Skeletal muscle cell (primary cell): ENCODE measurements at regions not wholly inside any gene's neighbourhood (a gene's known extent, or its start where the extent isn't known, plus 50 kb on each side); places are given as distances from the start of the nearest gene placed in this dataset.

Experiments used
- DNase-seq: peaks from one replicate; pipeline ENCODE4 v3.0.0-alpha.2; 2010; ENCODE audit warnings: low read depth
- H3K4me3 ChIP-seq: 2 replicates; pipeline ENCODE4 v1.5.1; 2011; ENCODE audit warnings: low read depth, mild to moderate bottlenecking, control low read depth, low read length, moderate library complexity

- DNase-seq: peak; percentile 45
- no peak overlapping the region for H3K4me3 ChIP-seq
Observed at GRCh38 chr5:98570661-98571191, 202.7 kb upstream of the RGMB start.

DNA sequence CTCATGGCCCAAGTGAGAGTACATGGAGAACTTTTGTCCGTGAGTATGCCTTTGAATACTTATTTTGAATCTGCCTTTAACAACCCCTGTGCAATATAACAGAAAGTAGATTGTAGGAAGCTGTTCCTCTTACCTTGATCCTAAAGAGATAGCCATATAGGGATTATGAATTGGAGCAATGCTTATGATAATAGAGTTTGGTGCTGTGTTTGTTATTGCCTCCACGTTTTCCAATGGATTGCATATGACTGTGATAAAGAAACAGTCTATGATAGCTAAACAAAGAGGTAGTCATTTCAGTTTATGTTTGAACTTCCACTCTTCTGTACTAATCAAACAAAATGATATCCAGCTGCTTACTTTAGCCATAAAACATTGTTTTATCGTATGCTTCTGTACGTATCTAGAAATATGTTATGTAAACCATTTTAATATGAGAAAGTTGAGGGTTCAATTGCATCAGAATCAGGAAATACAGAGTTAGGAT, 199.6 kb upstream of the RGMB start:
- no peak overlapping the region for H3K4me3 ChIP-seq
- no peak for DNase-seq

GRCh38 chr5:98576275-98576674, 197.2 kb upstream of the RGMB start:
- DNase-seq: no peak
- no peak overlapping the region for H3K4me3 ChIP-seq

DNA sequence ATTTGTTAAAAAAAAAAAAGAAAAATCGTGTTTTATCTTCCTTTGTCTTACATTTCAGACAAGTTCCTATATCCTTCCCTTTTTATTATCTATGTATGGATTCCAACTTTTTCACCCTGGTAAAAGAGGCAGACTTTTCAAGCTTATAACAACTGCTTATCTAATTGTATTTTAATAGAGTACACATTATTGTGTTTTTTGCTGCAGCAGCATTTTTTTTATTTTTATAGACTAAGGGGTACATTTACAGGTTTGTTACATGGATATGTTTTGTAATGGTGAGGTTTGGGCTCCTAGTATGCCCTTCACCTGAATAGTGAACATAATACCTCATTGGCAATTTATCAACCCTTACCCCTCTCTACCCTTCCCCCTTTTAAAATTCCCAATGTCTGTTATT, 195.0 kb upstream of the RGMB start:
- H3K4me3 ChIP-seq: no peak overlapping the region
- DNase-seq: no peak

GRCh38 chr5:98581112-98581997, 192.1 kb upstream of the RGMB start:
- H3K4me3 ChIP-seq: no peak overlapping the region
- no peak for DNase-seq

GRCh38 chr5:98583586-98583985, 189.9 kb upstream of the RGMB start:
- no peak overlapping the region for H3K4me3 ChIP-seq
- no peak for DNase-seq

GRCh38 chr5:98585661-98586310, 187.7 kb upstream of the RGMB start:
- DNase-seq: no peak
- no peak overlapping the region for H3K4me3 ChIP-seq

DNA sequence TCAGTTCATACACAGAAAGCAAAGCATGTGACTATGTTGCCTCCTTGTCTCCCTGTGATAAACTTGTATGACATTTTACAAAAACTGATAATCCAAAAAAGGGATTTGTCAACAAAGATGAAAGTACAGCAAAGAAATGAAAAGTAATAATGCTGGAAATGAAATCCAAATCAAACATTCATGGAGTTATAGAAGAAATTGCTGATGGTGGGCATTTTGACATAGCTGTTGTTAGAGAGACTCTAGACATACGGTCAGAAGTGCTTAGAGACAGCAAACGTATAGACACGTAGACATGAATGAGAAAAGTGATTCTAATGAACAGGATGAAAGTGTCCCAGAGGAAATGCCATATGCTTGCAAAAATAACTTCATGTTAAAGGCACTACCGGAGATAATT, 186.9 kb upstream of the RGMB start:
- no peak for DNase-seq
- H3K4me3 ChIP-seq: no peak overlapping the region

DNA sequence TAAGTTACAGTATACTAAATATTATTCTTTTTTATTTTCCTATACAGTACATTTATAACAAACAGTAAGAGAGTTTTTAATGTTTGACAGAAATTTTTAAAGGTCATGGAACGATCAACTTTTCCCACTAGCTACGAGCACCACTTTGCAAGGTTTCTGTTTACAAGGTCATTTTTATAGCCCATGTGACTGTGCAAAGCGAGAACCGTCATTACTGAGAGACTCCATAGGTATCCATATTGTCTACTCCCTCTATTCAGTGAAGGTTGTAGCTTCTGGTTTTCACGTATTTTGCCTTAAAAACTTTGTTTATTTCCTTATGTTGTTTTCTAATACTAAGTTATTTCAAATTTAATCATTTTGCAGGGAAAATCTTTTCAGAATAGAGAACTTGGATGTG, 186.3 kb upstream of the RGMB start:
- DNase-seq: no peak
- no peak overlapping the region for H3K4me3 ChIP-seq

GRCh38 chr5:98588215-98588614, 185.2 kb upstream of the RGMB start:
- no peak for DNase-seq
- H3K4me3 ChIP-seq: no peak overlapping the region

DNA sequence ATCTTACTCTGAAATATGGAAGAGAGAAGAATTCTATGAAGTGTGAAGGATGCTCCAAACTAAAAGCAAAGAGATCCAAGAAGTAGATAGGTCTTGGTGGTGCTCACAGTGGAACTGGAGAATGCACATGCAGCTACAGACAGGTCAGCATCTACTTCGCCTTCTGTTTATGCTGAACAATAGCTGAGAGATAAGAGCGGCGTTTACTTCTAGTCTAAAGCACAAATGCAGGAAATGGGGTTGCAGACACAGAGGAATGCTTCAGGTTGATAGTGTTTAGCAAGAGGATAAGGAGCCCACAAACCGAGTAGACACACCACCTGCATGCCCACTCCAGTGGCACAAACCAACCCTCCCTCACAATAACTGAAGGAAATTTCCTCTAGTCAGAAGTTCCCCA, 180.0 kb upstream of the RGMB start:
- no peak for DNase-seq
- H3K4me3 ChIP-seq: no peak overlapping the region

- H3K4me3 ChIP-seq: no peak overlapping the region
- DNase-seq: no peak
Observed at GRCh38 chr5:98594098-98594497, 179.4 kb upstream of the RGMB start.

DNA sequence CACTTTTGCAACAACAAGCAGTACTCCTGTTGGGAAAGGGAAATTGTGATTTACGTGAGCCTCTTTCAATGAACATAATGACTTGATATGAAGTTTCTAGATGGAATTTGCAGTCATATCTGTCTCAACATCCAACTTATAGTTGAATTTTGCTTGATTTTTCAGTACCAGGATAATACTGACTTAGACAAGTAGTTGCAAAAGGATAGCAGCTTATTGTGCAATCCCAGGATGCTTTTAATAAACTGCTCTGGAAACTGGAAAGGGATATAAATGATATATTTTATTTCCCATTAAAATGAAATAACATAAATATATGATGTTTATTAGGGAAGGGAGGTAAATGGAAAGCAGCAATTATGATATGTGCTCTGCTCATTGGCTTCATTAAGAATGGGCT, 174.4 kb upstream of the RGMB start:
- peak; percentile 5 for DNase-seq
- no peak overlapping the region for H3K4me3 ChIP-seq

GRCh38 chr5:98602534-98603112, 170.8 kb upstream of the RGMB start:
- H3K4me3 ChIP-seq: no peak overlapping the region
- DNase-seq: no peak

GRCh38 chr5:98603456-98603855, 170.0 kb upstream of the RGMB start:
- no peak overlapping the region for H3K4me3 ChIP-seq
- no peak for DNase-seq

GRCh38 chr5:98604301-98604700, 169.2 kb upstream of the RGMB start:
- DNase-seq: no peak
- no peak overlapping the region for H3K4me3 ChIP-seq

GRCh38 chr5:98604721-98605425, 168.6 kb upstream of the RGMB start:
- H3K4me3 ChIP-seq: no peak overlapping the region
- no peak for DNase-seq

DNA sequence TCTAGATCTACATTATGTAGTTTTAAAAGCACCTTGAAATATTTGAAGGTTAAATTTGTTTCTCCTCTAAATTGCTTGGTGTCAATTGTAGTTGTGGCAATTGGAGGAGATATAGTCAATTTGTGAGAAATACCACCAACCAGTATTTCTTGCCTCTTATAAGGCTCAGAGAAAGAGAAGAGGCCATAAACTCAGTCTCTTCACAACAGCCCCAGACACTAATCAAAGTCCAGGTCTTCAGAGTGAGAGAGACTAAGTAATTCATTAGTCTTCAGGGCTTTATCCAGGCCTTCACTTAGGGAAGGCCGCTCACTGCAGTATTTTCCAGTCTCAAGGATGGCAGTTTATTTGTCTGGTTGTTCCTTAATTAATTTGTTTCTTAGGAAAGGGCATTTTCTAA, 168.0 kb upstream of the RGMB start:
- DNase-seq: no peak
- H3K4me3 ChIP-seq: no peak overlapping the region

DNA sequence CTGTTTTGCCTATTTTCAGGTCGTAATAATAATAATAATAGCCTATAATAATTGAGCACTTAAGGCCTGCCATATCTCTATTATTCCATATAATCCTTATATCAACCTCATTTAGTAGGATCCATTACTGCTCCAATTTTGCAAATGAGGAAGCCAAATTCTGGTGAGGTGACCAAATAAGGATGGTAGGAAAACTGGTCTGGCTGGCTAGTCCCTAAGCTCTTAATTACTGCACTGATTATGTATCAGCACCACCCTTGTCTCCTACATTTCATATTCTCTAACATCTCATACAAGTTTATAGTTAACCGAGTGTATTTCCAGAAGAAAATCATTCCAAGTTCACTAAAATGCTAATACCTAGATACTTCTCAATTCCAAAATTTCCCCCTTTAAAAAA, 166.5 kb upstream of the RGMB start:
- no peak for DNase-seq
- no peak overlapping the region for H3K4me3 ChIP-seq

- DNase-seq: no peak
- no peak overlapping the region for H3K4me3 ChIP-seq
Observed at GRCh38 chr5:98608052-98608451, 165.4 kb upstream of the RGMB start.
